Colonic mucosa (tissue), 4 donors: ENCODE measurements at regions not wholly inside any gene's neighbourhood (a gene's known extent, or its start where the extent isn't known, plus 50 kb on each side); places are given as distances from the start of the nearest gene placed in this dataset.
"Not testable (repeated sequence)": the region's sequence is repeated elsewhere in the genome, so short reads cannot be mapped to it uniquely, and the experiment has no call there.

Experiments
- DNase-seq: peaks from one replicate; pipeline ENCODE4 v3.0.0-alpha.2; 2020
- H3K27ac ChIP-seq: fragments of 200-600 bp; one replicate; pipeline ENCODE4 v1.8.0; 2021
- H3K27me3 ChIP-seq: fragments of 200-600 bp; one replicate; pipeline ENCODE4 v1.8.0; 2021
- H3K36me3 ChIP-seq: fragments of 200-600 bp; one replicate; pipeline ENCODE4 v1.8.0; 2021
- H3K4me1 ChIP-seq: fragments of 200-600 bp; one replicate; pipeline ENCODE4 v1.8.0; 2021; ENCODE audit warnings: mild to moderate bottlenecking
- H3K4me3 ChIP-seq: fragments of 200-600 bp; one replicate; pipeline ENCODE4 v1.8.0; 2021
- H3K9ac ChIP-seq, 2 donors: one replicate each; pipeline ENCODE4 v1.7.0; 2013; ENCODE audit warnings: control low read depth in 2 of 2, low read depth in 2 of 2, low read length in 2 of 2
- H3K9me3 ChIP-seq: fragments of 200-600 bp; one replicate; pipeline ENCODE4 v1.8.0; 2021
- CTCF ChIP-seq: fragments of 200-600 bp; IDR thresholded peaks from one replicate; pipeline ENCODE4 v1.8.0; 2022; ENCODE audit warnings: antibody characterized with exemption, mild to moderate bottlenecking
- intact Hi-C: fragments of 100-400 bp; cut with DNase I; formaldehyde crosslinking; loops from one replicate; pipeline ENCODE4 v1.14.1; 2022
- donor health status: healthy.
- donor health status: DM: no; HTN: no; CAD: no.
- donor health status: DM: no; HTN: no; CAD: no.

GRCh38 chr1:99062192-99062591 lies 57.5 kb upstream of the PLPPR5 start:
- TF ChIP-seq CTCF: no peak
- H3K27me3 ChIP-seq: no peaks in the 10 kb centered on the region
- H3K4me1 ChIP-seq: no peaks in the 10 kb centered on the region
- no peak for DNase-seq
- no peaks in the 10 kb centered on the region for H3K9me3 ChIP-seq
- H3K9ac ChIP-seq: no peak overlapping the region
- no peaks in the 10 kb centered on the region for H3K36me3 ChIP-seq
- no peak overlapping the region for H3K27ac ChIP-seq
- intact Hi-C loops: no loop called here
- no peak overlapping the region for H3K4me3 ChIP-seq

GRCh38 chr1:99069146-99069545 lies 64.5 kb upstream of the PLPPR5 start:
- no peak for DNase-seq
- Histone ChIP-seq H3K27me3 (no peaks in the 10 kb centered on the region), H3K9ac (no peak overlapping the region), H3K4me1 (no peaks in the 10 kb centered on the region), H3K9me3 (no peaks in the 10 kb centered on the region), H3K27ac (no peak overlapping the region), H3K4me3 (no peak overlapping the region), H3K36me3 (no peaks in the 10 kb centered on the region)
- TF ChIP-seq CTCF: no peak
- intact Hi-C loops: no loop called here

GRCh38 chr1:99078529-99078928 lies 73.9 kb upstream of the PLPPR5 start:
- H3K4me3 ChIP-seq, H3K4me1 ChIP-seq, H3K9ac ChIP-seq, H3K27ac ChIP-seq, H3K27me3 ChIP-seq, DNase-seq, H3K36me3 ChIP-seq, intact Hi-C loops, H3K9me3 ChIP-seq: not testable (repeated sequence)

- no peak for TF ChIP-seq CTCF
- intact Hi-C loops: no loop called here
These were observed 77.7 kb upstream of the PLPPR5 start for GRCh38 chr1:99082366-99082765.

GRCh38 chr1:99083338-99083737 lies 78.7 kb upstream of the PLPPR5 start:
- Histone ChIP-seq H3K27ac (no peak overlapping the region), H3K4me3 (no peak overlapping the region), H3K4me1 (no peaks in the 10 kb centered on the region), H3K36me3 (no peaks in the 10 kb centered on the region), H3K9ac (no peak overlapping the region), H3K27me3 (no peaks in the 10 kb centered on the region), H3K9me3 (no peaks in the 10 kb centered on the region)
- intact Hi-C loops: no loop called here
- DNase-seq: no peak
- no peak for TF ChIP-seq CTCF

More at GRCh38 chr1:99082366-99082765, 77.7 kb upstream of the PLPPR5 start:
- Histone ChIP-seq H3K27me3 (no peaks in the 10 kb centered on the region), H3K4me3 (no peak overlapping the region), H3K27ac (no peak overlapping the region), H3K9ac (no peak overlapping the region), H3K36me3 (no peaks in the 10 kb centered on the region), H3K4me1 (no peaks in the 10 kb centered on the region), H3K9me3 (no peaks in the 10 kb centered on the region)
- DNase-seq: no peak

- Histone ChIP-seq H3K4me1 (no peaks in the 10 kb centered on the region), H3K4me3 (no peak overlapping the region), H3K9me3 (no peaks in the 10 kb centered on the region), H3K27ac (no peak overlapping the region), H3K27me3 (no peaks in the 10 kb centered on the region), H3K9ac (no peak overlapping the region), H3K36me3 (no peaks in the 10 kb centered on the region)
- no peak for TF ChIP-seq CTCF
- intact Hi-C loops: no loop called here
- no peak for DNase-seq
These were observed 79.9 kb upstream of the PLPPR5 start for GRCh38 chr1:99084562-99084961.
